SK-N-SH (cell line): ENCODE measurements at regions not wholly inside any gene's neighbourhood (a gene's known extent, or its start where the extent isn't known, plus 50 kb on each side); places are given as distances from the start of the nearest gene placed in this dataset.
A peak's percentile ranks its signal among the peaks of the same experiment; 100 is the strongest.

Experiments used
- CTCF ChIA-PET: fragments of 300-600, 350-600 bp; formaldehyde crosslinking; extraction: SDS; loops from one replicate; lab custom pipeline; 2021; lab: Yijun Ruan, JAX
- POLR2A ChIA-PET: fragments of 350-600 bp; sonication (Branson Sonifier 250); formaldehyde crosslinking; extraction: SDS; loops from one replicate; lab custom pipeline; 2020; ENCODE audit warnings: antibody characterized with exemption, inconsistent platforms; lab: Yijun Ruan, JAX
- DNase-seq: peaks from one replicate; pipeline ENCODE4 v3.0.0; 2012
- H2AFZ ChIP-seq: fragments of 200-600 bp; sonication (generic); 2 replicates; pipeline ENCODE4 v1.8.1; 2016; ENCODE audit warnings: antibody characterized with exemption, mild to moderate bottlenecking, low read depth
- H3F3A ChIP-seq: fragments of 200-600 bp; sonication (generic); replicated peaks from 2 replicates; pipeline ENCODE3; 2016; ENCODE audit warnings: antibody characterized with exemption, mild to moderate bottlenecking; ENCODE audit not compliant: insufficient read depth
- H3K27ac ChIP-seq, 2 experiments: fragments of 200-500 bp in 1 of 2; fragments of 200-600 bp in 1 of 2; sonication (Bioruptor generic) in 1 of 2; sonication (generic), shearing (Covaris generic) in 1 of 2; 2 replicates each; pipeline versions ENCODE4 v1.5.1 to v1.6.1; 2014 to 2016; ENCODE audit warnings: low read depth in 2 of 2, inconsistent platforms in 1 of 2, low read length in 1 of 2, mild to moderate bottlenecking in 1 of 2, mixed read lengths in 1 of 2
- H3K27me3 ChIP-seq: fragments of 200-600 bp; sonication (generic), shearing (Covaris generic); 2 replicates; pipeline ENCODE4 v1.6.1; 2016; ENCODE audit warnings: mixed run types; ENCODE audit not compliant: insufficient read depth
- H3K36me3 ChIP-seq, 2 experiments: fragments of 200-500 bp in 1 of 2; fragments of 200-600 bp in 1 of 2; sonication (Bioruptor generic) in 1 of 2; sonication (generic) in 1 of 2; replicated peaks in 1 of 2; 2 replicates each; pipeline versions ENCODE3 to v1.5.1; 2014 to 2016; ENCODE audit warnings: low read length in 1 of 2, mild to moderate bottlenecking in 1 of 2; ENCODE audit not compliant: insufficient read depth in 2 of 2, control insufficient read depth in 1 of 2
- H3K4me1 ChIP-seq, 2 experiments: fragments of 200-500 bp in 1 of 2; fragments of 200-600 bp in 1 of 2; sonication (Bioruptor generic) in 1 of 2; sonication (generic), shearing (Covaris generic) in 1 of 2; 2 replicates each; pipeline versions ENCODE4 v1.5.1 to v1.6.1; 2014 to 2016; ENCODE audit warnings: low read depth in 1 of 2, low read length in 1 of 2, mixed run types in 1 of 2; ENCODE audit not compliant: insufficient read depth in 2 of 2, control insufficient read depth in 1 of 2
- H3K4me2 ChIP-seq: fragments of 200-600 bp; sonication (generic), shearing (Covaris generic); 2 replicates; pipeline ENCODE4 v1.6.1; 2017; ENCODE audit warnings: mixed run types
- H3K4me3 ChIP-seq, 2 experiments: fragments of 200-500 bp in 1 of 2; fragments of 200-600 bp in 1 of 2; sonication (Bioruptor generic) in 1 of 2; sonication (generic), shearing (Covaris generic) in 1 of 2; 2 replicates each; pipeline versions ENCODE4 v1.5.1 to v1.8.1; 2014 to 2016; ENCODE audit warnings: low read depth in 2 of 2, inconsistent platforms in 1 of 2, low read length in 1 of 2, mild to moderate bottlenecking in 1 of 2, mixed read lengths in 1 of 2, moderate library complexity in 1 of 2
- H3K79me2 ChIP-seq: fragments of 200-600 bp; sonication (generic); 2 replicates; pipeline ENCODE4 v1.8.1; 2017; ENCODE audit warnings: mild to moderate bottlenecking; ENCODE audit not compliant: insufficient read depth
- H3K9ac ChIP-seq: fragments of 200-600 bp; sonication (generic); 2 replicates; pipeline ENCODE4 v1.6.1; 2017; ENCODE audit warnings: mixed run types
- H3K9me2 ChIP-seq: fragments of 200-600 bp; sonication (generic); 2 replicates; pipeline ENCODE4 v1.6.1; 2017; ENCODE audit warnings: mixed run types
- H3K9me3 ChIP-seq: fragments of 200-600 bp; sonication (generic); 2 replicates; pipeline ENCODE4 v1.6.1; 2017; ENCODE audit warnings: mixed run types, mild to moderate bottlenecking, moderate library complexity
- H4K20me1 ChIP-seq: fragments of 200-600 bp; sonication (generic); 2 replicates; pipeline ENCODE4 v1.6.1; 2017; ENCODE audit warnings: mild to moderate bottlenecking, mixed run types; ENCODE audit not compliant: insufficient read depth
- CHD2 ChIP-seq: fragments of 150-350 bp; IDR thresholded peaks from 2 replicates; pipeline ENCODE4 v1.6.1; 2018; ENCODE audit warnings: low read length; ENCODE audit not compliant: partially characterized antibody
- FOSL2 ChIP-seq: IDR thresholded peaks from 2 replicates; pipeline ENCODE4 v1.4.0; 2012; ENCODE audit warnings: low read depth, mild to moderate bottlenecking, moderate library complexity, borderline replicate concordance
- FOXJ3 ChIP-seq: sonication (generic); formaldehyde crosslinking; IDR thresholded peaks from 2 replicates; pipeline ENCODE4 v1.5.1; 2020; ENCODE audit warnings: mild to moderate bottlenecking, missing genetic modification reagents
- GABPA ChIP-seq: IDR thresholded peaks from 2 replicates; pipeline ENCODE4 v1.4.0; 2012; ENCODE audit warnings: low read depth, mild to moderate bottlenecking
- JUND ChIP-seq: IDR thresholded peaks from 2 replicates; pipeline ENCODE4 v1.4.0; 2012
- MEF2A ChIP-seq: IDR thresholded peaks from 2 replicates; pipeline ENCODE4 v1.4.0; 2012; ENCODE audit warnings: low read depth, borderline replicate concordance
- NRF1 ChIP-seq: IDR thresholded peaks from 2 replicates; pipeline ENCODE4 v1.6.1; 2012; ENCODE audit warnings: low read depth, mild to moderate bottlenecking, low read length
- RAD21 ChIP-seq: IDR thresholded peaks from 2 replicates; pipeline ENCODE4 v1.6.1; 2012; ENCODE audit warnings: mild to moderate bottlenecking, low read length
- RCOR1 ChIP-seq: fragments of 150-350 bp; IDR thresholded peaks from 2 replicates; pipeline ENCODE4 v1.6.1; 2017; ENCODE audit warnings: antibody characterized with exemption, low read length
- RFX5 ChIP-seq: IDR thresholded peaks from 2 replicates; pipeline ENCODE4 v1.6.1; 2012; ENCODE audit warnings: mild to moderate bottlenecking, improper control_type of control experiment, low read length
- TCF12 ChIP-seq: IDR thresholded peaks from 2 replicates; pipeline ENCODE4 v1.4.0; 2012
- USF1 ChIP-seq: IDR thresholded peaks from 2 replicates; pipeline ENCODE4 v1.4.0; 2012; ENCODE audit warnings: low read depth, borderline replicate concordance
- WGBS: methylation state at CpG from one replicate; pipeline ENCODE4 v1.1.6; 2017; ENCODE audit warnings: low lambda C conversion rate; 5-methylcytosine and 5-hydroxymethylcytosine counted together
- TF ChIP-seq, protein P1 (sequence below): IDR thresholded peaks from 2 replicates; pipeline ENCODE4 v1.4.0; 2012; ENCODE audit warnings: low read depth
- TF ChIP-seq, protein P2 (sequence below): fragments of 200-600 bp; sonication (generic); IDR thresholded peaks from 2 replicates; pipeline ENCODE4 v1.6.1; 2017; ENCODE audit warnings: antibody characterized with exemption, mild to moderate bottlenecking, moderate library complexity
- TF ChIP-seq, protein P3 (sequence below): IDR thresholded peaks from 2 replicates; pipeline ENCODE4 v1.4.0; 2012; ENCODE audit warnings: low read depth, borderline replicate concordance

DNA sequence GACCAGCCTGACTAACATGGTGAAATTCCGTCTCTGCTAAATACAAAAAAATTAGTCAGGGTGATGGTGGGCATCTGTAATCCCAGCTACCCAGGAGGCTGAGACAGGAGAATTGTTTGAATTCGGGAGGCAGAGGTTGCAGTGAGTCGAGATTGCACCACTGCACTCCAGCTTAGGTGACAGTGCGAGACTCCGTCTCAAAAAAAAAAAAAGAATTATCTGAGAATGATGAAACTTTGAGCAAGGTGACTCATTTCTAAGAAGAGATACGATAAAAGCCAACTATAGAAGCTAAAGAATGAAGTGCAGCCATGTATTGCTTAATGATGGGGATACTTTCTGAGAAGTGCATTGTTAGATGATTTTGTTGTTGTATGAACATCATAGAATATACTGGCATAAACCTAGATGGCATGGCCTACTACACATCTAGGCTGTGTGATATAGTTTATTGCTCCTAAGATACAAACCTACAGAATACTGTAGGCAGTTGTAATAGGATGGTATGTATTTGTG is 64.7 kb downstream of the SNRPE start:
- H3F3A ChIP-seq: no peaks in the 10 kb centered on the region
- WGBS: 74% methylated on average over 6 of the region's 6 CpGs
- no peak for DNase-seq
- TF ChIP-seq, protein P1, sequence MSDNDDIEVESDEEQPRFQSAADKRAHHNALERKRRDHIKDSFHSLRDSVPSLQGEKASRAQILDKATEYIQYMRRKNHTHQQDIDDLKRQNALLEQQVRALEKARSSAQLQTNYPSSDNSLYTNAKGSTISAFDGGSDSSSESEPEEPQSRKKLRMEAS: no peak
- TF ChIP-seq FOSL2: 0 out of 2 replicates have a peak, but pooled peaks have one; percentile 9
- TF ChIP-seq, all 33 proteins: peak for 1
- no peak overlapping the region for H3K27ac ChIP-seq
- no peak overlapping the region for H3K9ac ChIP-seq
- H3K9me2 ChIP-seq: no peaks in the 10 kb centered on the region
- POLR2A ChIA-PET: no interaction called here
- H2AFZ ChIP-seq: peak overlapping the region; percentile 24; the same call in 1 of the 2 replicates
- CTCF ChIA-PET: interaction anchor here (0.7 to 1.1 kb wide), 2 partner anchors 17 to 203 kb away, joined by 3 to 4 read pairs; no protein-coding TSS in a partner anchor
- no peaks in the 10 kb centered on the region for H3K36me3 ChIP-seq
- H3K9me3 ChIP-seq: no peaks in the 10 kb centered on the region
- H3K79me2 ChIP-seq: no peaks in the 10 kb centered on the region
- no peak overlapping the region for H3K4me3 ChIP-seq
- no peak overlapping the region for H3K4me2 ChIP-seq
- H4K20me1 ChIP-seq: no peaks in the 10 kb centered on the region
- H3K4me1 ChIP-seq: no peaks in the 10 kb centered on the region
- no peaks in the 10 kb centered on the region for H3K27me3 ChIP-seq

DNA sequence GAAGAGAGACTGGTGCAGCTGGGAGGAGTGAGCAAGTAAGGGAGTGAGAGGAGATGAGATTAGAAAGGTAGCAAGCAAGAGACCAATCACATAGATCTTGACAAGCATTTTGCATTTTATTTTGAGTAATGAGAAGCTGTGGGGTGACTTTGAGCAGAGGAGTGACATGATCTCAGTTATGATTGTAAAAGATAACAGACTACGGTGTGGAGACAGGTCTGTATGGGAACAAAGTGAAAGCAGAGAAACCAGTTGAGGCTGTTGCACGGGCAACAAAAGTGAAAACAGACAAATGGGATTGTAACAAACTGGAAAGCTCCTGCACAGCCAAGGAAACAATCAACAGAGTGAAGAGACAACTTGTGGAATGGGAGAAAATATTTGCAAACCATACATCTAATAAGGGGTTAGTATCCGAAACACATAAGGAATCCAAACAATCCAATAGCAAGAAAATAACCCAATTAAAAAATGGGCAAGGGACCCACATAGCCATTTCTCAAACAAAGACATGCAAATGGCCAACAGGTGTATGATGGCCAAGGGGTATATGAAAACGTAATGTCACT is 68.4 kb downstream of the SNRPE start:
- H3K36me3 ChIP-seq: no peaks in the 10 kb centered on the region
- no peaks in the 10 kb centered on the region for H3K79me2 ChIP-seq
- H2AFZ ChIP-seq: 0 out of 2 replicates have a peak overlapping the region, but pooled peaks have one; percentile 2
- TF ChIP-seq TCF12 (no peak), USF1 (no peak), MEF2A (no peak), NRF1 (no peak), JUND (no peak), FOXJ3 (CRISPR knock-in tag) (no peak), RCOR1 (no peak), RFX5 (no peak), GABPA (no peak), FOSL2 (no peak), CHD2 (no peak), RAD21 (no peak)
- TF ChIP-seq, protein P2, sequence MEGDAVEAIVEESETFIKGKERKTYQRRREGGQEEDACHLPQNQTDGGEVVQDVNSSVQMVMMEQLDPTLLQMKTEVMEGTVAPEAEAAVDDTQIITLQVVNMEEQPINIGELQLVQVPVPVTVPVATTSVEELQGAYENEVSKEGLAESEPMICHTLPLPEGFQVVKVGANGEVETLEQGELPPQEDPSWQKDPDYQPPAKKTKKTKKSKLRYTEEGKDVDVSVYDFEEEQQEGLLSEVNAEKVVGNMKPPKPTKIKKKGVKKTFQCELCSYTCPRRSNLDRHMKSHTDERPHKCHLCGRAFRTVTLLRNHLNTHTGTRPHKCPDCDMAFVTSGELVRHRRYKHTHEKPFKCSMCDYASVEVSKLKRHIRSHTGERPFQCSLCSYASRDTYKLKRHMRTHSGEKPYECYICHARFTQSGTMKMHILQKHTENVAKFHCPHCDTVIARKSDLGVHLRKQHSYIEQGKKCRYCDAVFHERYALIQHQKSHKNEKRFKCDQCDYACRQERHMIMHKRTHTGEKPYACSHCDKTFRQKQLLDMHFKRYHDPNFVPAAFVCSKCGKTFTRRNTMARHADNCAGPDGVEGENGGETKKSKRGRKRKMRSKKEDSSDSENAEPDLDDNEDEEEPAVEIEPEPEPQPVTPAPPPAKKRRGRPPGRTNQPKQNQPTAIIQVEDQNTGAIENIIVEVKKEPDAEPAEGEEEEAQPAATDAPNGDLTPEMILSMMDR: no peak
- TF ChIP-seq, protein P3, sequence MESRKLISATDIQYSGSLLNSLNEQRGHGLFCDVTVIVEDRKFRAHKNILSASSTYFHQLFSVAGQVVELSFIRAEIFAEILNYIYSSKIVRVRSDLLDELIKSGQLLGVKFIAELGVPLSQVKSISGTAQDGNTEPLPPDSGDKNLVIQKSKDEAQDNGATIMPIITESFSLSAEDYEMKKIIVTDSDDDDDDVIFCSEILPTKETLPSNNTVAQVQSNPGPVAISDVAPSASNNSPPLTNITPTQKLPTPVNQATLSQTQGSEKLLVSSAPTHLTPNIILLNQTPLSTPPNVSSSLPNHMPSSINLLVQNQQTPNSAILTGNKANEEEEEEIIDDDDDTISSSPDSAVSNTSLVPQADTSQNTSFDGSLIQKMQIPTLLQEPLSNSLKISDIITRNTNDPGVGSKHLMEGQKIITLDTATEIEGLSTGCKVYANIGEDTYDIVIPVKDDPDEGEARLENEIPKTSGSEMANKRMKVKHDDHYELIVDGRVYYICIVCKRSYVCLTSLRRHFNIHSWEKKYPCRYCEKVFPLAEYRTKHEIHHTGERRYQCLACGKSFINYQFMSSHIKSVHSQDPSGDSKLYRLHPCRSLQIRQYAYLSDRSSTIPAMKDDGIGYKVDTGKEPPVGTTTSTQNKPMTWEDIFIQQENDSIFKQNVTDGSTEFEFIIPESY: no peak
- ChIA-PET CTCF (no interaction called here), POLR2A (no interaction called here)
- H3K4me3 ChIP-seq: no peak overlapping the region
- no peak overlapping the region for H3K9ac ChIP-seq
- H3K27ac ChIP-seq: no peak overlapping the region
- 47% methylated on average over 4 of the region's 4 CpGs for WGBS
- H3K27me3 ChIP-seq: no peaks in the 10 kb centered on the region; the same call in 1 of the 2 replicates
- DNase-seq: no peak
- H3K4me2 ChIP-seq: no peak overlapping the region
- H3K9me3 ChIP-seq: no peaks in the 10 kb centered on the region
- H3K9me2 ChIP-seq: no peaks in the 10 kb centered on the region
- no peaks in the 10 kb centered on the region for H3F3A ChIP-seq
- H4K20me1 ChIP-seq: no peaks in the 10 kb centered on the region
- H3K4me1 ChIP-seq: no peaks in the 10 kb centered on the region
